Hindlimb muscle (tissue), 1 donor: ENCODE measurements at regions not wholly inside any gene's neighbourhood (a gene's known extent, or its start where the extent isn't known, plus 50 kb on each side); places are given as distances from the start of the nearest gene placed in this dataset.
"Not testable (repeated sequence)": the region's sequence is repeated elsewhere in the genome, so short reads cannot be mapped to it uniquely, and the experiment has no call there.

ENCODE experiments used
- DNase-seq: peaks from one replicate; pipeline ENCODE4 v3.0.0-alpha.2; 2013

DNA sequence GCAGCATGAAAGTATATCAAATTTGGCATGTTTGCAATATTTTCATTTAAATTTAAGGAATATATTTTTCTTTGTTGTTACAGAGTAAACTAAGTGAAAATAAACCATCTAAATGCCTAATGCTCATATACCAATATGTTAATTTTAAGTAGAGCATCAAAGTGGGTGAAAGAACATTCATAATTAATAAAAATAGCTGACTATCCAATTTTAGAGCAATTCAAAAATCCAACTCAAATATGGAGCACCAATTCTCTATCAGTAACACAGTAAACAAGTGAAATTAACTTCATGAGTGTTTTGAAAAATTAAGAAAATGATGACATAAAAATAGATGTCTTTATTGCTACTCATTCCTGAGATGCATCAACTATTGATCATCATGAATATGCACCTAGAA is 893.0 kb downstream of the DSC3 start:
- DNase-seq, result no peak

DNA sequence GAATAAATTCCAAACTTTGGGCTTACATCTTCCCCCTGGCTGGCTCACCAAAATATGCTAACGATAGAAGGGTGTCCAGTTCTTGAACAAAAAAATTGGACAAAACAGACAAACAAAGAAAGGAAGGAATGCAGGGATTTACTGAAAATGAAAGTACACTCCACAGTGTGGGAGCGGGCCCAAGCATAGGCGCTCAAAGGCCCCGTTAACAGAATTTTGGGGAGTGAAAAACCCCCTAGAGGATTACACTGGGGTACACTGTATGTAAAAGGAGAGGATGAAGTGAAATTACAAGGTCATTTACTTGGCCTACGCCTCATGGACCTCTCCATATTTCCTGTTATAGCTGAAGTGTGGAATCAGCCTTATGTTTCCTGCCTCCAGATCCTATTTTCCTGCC is 899.7 kb downstream of the DSC3 start:
- no peak for DNase-seq

DNA sequence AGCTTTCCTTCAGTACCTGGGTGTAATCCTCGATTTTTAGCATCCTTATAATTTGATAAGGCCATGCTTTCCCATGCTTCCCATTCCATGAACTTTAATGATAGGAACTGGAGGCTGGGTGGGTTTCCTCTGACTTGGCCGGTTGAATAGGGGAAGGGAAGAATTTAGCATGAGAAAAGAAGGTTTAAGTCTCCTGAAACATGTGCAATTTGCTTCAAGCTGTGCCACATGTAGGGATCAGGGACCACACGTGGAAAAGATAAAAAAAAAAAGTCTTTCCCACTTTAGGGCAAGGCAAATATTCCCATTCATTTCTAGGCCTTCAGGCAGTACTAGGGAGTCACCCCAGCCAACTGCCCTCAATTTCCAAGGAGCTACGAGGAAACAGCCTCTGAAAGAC is 900.3 kb downstream of the DSC3 start:
- DNase-seq, result no peak

DNA sequence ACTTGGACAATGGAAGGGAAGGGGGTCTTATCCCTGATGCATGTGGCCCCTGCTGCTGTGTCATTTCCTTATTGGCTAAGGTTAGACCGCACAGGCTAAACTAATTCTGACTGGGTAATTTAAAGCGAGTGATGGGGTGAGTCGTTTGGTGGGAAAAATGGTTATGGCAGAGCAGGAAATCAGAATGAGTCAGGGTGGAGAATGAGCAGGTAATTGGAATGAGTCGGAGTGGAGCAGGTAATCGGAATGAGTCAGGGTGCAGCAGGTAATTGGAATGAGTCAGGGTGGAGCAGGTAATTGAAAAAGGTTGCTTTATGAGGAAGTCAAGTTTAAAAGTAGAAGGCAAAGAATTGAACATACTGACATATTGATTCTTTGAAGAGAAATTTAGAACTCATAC is 901.0 kb downstream of the DSC3 start:
- DNase-seq, result not testable (repeated sequence)

DNA sequence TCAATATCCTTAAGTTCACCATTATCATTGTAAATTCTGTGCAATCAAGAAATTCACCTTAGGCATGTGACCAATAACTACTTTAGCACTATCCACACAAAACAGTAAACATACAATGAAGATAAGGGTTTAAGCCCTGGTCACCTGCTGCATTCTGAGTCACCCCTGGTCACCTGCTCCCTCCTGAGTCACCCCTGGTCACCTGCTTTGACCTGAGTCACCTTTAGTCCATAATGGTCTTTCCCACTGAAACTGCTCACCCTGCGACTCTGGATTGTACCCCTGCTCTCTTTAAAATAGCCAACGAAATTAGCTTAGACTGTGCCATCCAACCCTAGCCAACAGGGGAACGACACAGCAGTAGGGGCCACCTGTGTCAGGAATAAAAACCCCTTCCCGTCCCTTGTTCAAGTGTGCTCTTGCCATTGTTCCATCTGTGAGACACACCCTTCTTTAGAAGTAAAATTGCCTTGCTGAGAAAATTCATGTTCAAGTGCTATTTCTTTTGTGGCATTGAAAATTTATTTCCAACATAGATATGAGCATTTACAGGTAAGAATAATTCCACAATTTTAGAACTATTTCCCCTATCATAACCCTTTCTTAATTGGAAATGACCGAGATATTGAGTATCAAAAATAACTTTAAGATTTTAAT is 902.8 kb downstream of the DSC3 start:
- DNase-seq, result no peak

DNA sequence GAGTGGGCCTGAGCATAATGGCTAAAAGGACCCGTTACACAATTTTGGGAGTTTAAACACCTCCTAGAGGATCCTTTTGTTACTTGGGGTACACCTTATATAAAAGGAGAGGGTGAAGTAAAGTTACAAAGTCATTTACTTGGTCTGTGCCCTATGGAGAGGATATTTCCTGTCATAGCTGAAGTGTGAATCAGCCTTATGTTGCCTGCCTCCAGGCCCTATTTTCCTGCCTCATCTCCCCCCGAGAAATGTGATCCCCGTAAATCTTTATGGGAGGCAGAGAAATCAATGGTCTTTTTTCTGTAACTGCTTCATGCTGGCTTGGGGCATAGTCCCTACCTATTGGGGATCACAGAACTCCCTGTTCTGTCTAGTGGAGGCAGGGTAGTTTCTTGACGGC is 906.6 kb downstream of the DSC3 start:
- DNase-seq, result no peak

DNA sequence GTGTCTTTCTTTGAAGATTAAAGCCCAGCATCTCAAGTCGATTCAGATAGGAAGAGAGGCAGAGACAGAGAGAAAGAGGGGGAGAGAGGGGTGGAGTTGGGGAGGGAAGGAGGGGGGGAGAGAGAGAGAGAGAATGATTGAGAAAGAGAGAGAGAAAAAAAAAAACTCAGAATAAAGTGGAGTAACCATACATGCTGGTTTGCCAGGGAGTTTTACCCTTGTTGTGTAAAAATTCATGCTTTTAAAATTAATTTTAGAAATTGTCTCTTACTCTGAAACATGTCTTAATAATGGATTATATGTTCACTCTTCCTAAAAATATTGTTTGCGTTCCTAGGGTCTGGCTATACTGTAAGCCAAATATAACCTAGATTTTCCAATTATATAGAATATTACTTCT is 908.5 kb downstream of the DSC3 start:
- DNase-seq, result no peak

DNA sequence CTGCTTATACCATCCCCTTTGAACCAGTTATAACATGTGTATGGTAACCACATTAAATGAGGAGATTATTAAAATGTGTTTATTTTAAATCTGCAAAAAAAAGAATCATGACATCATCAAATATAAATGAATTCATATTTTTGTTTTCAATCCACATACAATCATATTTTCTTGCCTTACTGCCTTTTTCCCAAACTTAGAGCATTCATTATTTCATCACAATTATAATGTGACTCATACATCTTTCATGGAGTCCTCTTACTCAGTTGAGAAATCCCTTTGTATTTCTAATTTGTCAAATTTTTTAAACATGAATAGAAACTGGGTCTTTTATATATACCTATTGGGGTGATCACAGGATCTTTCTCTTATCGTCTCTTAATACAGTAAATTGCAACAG is 909.6 kb downstream of the DSC3 start:
- DNase-seq, result no peak

DNA sequence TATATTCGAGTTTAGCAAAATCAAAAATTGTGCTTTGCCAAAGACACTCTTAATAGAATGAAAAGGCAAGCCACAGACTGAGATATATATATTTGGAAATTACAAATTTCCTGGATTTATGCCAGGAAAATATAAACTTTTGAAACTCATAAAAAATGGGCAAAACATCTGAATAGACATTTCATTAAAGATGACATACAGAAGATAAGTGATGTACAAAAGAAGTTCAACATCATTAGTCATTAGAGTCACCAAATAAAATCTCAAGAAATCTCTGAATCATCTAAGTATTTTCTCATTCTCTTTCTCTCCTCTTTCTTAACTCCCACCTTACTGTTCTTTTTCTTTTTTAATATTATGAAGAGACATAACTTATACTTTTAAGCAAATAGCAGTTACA is 921.1 kb downstream of the DSC3 start:
- DNase-seq, result no peak

DNA sequence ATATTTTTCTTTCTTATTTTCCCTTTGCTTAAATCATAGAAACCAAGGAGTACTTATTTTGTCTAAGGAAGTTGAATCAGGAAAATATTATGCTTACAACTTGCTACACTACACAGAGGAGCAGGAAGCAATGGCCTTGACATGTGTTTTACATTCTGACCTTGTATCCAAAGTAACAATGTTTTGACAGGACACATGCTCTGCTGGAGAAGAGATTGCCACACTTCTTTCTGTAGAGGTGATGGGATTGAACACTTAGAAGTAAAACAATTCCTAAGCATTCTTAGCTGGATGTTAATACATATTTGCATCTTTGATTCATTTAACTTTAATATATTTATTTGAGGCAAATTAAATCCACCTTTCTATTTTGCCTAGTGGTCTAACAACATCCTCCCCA is 929.1 kb downstream of the DSC3 start:
- no peak for DNase-seq

DNA sequence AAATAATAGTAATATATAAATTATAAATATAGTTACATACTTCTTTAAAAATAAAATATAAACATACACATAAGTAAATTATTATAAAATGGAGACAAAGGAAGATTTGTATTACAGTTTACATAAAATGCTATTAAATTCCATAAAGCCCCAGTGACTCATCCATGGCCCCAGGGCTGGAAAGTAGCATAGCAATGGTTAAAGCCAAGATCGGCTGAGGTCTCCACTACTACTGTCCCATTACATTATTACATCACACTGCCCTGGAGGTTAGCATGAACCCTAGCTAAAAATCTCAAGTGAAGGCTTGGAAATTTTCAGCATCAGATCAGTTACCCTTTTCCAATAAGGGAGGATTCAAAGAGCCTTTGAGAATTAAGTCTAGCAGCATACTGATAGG is 936.2 kb downstream of the DSC3 start:
- no peak for DNase-seq

DNA sequence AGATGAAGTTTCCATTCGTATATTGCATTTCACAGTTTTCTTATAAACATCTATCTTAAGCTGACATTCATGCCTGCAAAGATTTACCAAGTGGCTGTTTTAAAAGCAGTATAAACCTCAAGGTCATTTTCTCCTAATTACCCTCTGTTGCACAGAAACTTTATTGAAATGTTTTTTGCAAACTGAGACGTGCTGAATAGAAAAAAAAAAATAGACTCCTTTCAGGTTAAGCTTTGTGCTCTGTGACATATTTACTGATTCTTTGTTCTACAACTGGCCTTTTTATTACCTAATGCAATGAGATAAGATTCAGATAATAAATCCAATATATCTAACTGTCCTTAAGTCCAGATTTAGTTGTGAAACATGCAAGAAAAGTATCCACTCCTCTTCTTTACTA is 938.7 kb downstream of the DSC3 start:
- no peak for DNase-seq

DNA sequence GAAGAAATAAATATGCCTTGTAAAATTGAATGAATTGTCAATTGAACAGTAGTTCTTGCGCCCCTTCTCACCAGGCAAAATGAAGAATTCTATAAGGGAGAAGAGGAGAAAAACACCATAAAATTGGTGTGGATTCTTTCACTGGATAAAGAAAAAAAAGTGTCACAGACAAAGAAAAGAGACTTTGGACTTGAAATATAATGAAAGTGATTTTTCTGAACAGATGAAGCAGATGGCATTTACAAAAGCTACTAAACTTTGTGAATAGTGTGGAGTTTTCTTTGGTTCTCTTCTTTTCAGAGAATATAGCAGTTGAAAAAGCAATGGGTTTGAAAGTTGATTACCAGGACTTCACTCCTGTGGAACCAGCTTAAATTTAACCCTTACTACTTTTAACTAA is 945.7 kb downstream of the DSC3 start:
- no peak for DNase-seq

DNA sequence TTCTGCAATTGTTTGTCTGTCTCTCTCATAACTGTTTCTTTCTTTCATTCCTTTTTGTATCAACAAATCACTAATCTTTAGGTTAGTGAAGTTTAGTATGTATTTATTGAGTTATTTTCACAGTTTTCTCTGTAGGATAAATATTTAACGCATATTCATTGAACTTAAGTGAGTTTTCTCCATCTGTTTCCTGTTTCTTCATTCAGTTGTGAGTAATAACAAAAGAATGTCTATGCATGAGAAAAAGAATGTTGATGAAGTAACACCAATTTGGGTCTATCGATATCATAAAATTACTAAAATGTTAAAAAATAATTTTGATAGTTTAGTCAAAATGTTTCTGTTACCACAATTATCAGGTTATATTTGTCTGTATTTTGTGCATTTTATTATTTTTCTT is 948.0 kb downstream of the DSC3 start:
- no peak for DNase-seq

DNA sequence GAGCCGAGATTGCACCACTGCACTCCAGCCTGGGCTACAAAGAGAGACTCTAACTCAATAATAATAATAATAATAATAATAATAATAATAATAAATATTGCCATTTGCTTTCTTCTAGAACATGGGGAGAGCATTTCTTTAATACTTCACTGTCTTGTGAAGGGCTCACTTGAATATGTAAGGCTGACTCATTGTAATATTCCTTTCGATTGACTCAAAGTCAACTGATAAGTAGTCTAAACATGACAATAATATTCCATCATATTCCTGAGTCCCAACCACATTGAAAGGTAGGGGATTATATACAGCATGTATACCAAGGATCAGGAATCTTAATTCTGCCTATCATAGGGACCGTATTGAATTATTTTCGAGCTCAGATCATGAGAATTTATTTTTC is 949.2 kb downstream of the DSC3 start:
- DNase-seq, result no peak

DNA sequence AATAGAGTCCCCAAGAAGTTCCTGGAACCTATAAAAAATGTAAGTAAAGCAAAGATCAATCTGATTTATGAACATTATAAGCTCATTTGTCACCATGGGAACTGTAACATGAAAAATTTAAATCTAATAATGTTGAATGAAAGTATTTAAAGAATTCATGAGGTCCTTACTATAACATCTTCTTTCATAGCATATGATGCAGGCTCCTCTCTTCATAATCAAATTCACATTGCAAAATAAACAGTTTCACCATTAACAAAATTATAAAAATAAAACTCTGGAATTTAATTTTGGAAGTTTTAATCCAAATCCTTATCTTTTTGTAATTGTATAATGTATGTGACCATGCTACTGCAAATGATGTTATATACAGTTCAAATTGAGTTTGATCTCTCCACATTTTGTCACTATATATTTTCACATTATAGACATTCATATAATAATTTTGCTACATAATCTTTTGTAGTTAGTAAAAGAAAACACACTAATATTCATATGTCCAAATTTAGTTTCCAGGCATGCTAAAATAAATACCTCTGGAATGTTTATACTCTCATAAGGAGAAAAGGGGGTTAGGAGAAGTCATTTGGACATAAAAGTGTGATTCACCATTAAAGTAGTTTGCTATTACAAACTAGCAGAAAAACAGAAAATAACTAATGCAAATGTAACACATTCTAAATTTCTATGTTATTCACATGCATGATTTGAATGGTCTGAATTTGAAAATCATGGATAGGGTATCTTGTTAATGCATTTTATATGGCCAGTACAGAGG is 954.1 kb downstream of the DSC3 start:
- no peak for DNase-seq

DNA sequence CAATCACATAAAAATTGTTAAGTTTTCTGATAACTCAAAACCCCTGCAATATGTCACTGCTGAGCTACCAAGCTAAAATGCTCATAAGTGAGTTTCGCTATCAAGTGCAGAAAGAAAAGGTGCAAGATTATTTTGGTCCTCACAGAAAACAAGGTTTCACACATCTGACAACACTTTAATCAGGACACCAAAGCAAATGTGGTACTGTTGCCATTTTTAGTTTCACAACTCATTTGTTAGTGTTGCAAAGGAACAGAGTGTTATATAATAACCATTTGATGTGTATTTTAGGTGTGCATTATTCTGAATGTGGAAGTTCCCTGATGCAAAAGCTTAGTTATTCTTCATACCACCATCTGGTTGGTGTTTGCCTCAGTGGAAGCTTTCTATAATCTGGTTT is 956.2 kb downstream of the DSC3 start:
- no peak for DNase-seq

DNA sequence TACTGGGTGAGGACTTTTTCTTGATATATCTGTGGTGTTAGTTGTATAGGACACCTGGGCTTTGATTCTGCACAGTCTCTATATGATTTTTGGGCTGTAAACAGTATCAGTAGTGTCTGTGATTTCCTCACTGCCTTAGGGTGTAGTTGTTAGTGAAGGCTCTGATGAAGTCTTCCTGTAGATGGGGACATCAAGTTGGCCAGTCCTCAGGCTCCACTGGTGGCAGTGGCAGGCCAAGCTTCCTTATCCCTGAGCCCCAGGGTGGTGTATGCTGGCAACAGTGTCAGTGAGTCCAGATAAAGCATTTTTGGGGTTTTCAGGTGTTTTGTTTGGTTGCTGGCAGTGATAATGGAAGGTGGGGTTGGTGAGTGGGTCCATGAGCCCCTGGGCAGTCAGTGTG is 961.4 kb downstream of the DSC3 start:
- no peak for DNase-seq

DNA sequence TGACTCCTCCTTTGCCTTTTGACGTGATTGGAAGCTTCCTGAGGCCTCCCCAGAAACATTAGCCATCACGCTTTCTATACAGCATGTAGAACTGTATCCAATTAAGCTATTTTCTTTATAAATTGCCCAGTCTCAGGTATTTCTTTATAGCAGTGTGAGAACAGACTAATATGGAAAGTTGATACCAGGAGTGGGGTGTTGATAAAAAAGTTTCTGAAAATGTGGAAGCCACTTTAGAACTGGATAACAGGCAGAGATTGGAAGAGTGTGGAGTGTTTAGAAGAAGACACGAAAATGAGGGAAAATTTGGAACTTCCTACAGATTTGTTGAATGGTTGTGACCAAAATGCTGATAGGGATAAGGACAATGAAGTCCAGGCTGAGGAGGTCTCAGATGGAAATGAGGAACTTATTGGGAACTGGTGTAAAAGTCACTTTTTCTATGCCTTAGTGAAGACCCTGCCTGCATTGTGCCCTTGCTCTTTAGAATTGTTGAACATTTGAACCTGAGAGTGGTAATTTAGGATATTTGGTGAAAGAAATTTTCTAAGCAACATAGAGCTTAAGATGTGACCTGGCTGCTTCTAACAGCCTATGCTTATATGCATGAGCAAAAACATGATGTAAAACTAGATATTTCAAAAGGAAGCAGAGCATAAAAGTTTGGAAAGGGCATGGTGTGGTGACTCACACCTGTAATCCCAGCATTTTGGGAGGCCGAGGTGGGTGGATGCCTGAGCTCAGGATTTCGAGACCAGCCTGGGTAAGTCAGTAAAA is 969.7 kb downstream of the DSC3 start:
- DNase-seq, result no peak

DNA sequence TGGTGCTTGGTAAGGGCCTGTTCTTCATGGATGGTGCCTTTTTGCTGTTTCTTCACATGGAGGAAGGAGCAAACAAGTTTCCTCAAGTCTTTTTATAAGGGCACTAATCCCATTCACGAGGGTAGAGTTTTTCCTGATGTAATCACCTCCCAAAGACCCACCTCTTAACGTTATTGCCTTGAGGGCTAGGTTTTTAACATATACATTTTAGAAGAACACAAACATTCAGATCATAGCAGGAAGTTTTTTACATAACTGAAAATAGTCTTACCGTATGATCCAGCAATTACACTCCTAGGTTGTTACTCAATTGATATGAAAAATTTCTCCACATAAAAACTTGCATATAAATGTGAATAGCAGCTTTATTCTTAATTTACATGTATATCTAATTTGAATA is 976.3 kb downstream of the DSC3 start:
- DNase-seq, result no peak

DNA sequence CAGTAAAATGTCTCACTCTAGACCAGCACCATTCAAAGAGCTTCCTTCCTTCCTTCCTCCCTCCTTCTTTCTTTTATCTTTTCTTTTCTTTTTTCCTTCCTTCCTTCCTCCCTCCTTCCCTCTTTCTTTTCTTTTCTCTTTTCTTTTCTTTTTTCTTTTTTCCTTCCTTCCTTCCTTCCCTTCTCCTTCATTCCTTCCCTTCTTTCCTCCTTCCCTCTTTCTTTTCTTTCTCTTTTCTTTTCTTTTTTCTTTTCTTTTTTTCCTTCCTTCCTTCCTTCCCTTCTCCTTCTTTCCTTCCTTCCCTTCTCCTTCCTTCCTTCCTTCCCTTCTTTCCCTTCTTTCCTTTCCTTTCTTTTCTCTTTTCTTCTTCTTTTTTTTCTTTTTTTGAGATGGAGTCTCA is 985.1 kb downstream of the DSC3 start:
- DNase-seq, result no peak

DNA sequence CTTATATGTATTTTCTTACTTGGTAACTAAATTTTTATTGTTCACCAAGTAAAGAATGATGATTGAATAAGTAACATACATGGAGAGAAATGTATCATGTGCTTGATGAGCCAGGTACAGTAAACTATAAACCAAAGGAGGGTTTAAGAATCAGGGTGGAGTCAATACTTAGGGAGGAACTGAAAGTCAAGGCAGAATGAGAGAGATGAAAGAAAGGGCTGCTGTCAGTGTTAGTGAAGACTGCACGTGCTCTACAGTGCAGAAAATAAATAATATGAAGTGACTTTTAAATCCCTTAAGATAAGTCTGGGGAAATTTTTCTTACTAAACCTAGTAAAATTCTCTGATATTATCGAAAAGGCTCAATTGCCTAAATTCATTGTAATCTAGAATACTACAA is 986.0 kb downstream of the DSC3 start:
- no peak for DNase-seq

DNA sequence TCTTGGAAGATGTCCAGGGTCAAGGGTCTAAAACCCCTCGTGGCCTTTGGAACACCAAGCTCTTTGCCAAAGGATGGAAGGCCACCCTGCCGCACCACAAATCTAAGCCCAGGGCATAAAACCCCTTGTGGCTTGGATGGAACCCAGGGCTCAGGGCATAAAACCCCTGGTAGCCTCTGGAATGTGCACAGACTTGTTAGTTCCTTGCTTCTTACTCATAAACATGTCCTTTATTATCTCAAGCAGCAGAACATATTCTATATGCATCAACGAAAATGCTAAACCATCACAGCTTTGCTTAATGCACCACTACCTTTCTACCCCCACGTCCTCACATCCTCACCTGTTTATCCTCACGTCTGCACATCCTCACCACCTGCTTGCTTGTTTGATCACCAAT is 998.0 kb downstream of the DSC3 start:
- no peak for DNase-seq

DNA sequence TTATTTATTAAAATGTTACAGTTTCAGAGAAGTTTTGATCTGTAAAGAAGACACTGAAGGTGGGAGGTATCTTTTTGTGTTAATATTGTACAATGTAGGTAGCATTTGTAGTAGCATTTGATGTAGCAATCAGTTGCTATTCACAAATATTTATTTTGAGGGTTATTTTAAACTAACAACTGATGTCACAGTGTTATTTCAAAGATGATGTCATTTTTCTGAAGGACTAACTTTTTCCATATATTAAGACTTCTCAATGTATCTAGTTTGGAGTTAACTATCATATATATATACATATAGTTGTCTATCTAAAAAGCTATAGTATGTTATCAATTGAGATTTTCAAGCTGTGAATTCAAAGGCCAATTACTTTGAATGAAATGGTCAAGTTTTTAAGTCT is 1003.3 kb downstream of the DSC3 start:
- DNase-seq, result no peak
